HG03354 (cell line): ENCODE measurements at regions not wholly inside any gene's neighbourhood (a gene's known extent, or its start where the extent isn't known, plus 50 kb on each side); places are given as distances from the start of the nearest gene placed in this dataset.

Experiments
- ATAC-seq: cut with Tn5 transposase; IDR thresholded peaks from one replicate; pipeline ENCODE4 v1.9.1; 2021; ENCODE audit warnings: mild to moderate bottlenecking; ENCODE audit not compliant: unreplicated experiment, poor library complexity, severe bottlenecking

GRCh38 chr13:53200075-53200474, 171.5 kb downstream of the OLFM4 start:
- no peak for ATAC-seq

- peak; percentile 43 for ATAC-seq
Measured at GRCh38 chr13:53200498-53201453, 172.2 kb downstream of the OLFM4 start.

- no peak for ATAC-seq
Measured at GRCh38 chr13:53201454-53202225, 173.0 kb downstream of the OLFM4 start.

GRCh38 chr13:53204598-53204997, 176.0 kb downstream of the OLFM4 start:
- no peak for ATAC-seq

GRCh38 chr13:53206455-53206854, 177.8 kb downstream of the OLFM4 start:
- no peak for ATAC-seq

- no peak for ATAC-seq
Measured at GRCh38 chr13:53207556-53207955, 178.9 kb downstream of the OLFM4 start.

- ATAC-seq = no peak
Measured at GRCh38 chr13:53214433-53214832, 185.8 kb downstream of the OLFM4 start.

GRCh38 chr13:53215563-53215962, 186.9 kb downstream of the OLFM4 start:
- ATAC-seq = no peak

- ATAC-seq = no peak
Measured at GRCh38 chr13:53216773-53217172, 188.2 kb downstream of the OLFM4 start.

- ATAC-seq = no peak
Measured at GRCh38 chr13:53217194-53217593, 188.6 kb downstream of the OLFM4 start.

- no peak for ATAC-seq
Measured at GRCh38 chr13:53220038-53220437, 191.4 kb downstream of the OLFM4 start.

GRCh38 chr13:53237696-53238095, 209.1 kb downstream of the OLFM4 start:
- no peak for ATAC-seq

- no peak for ATAC-seq
Measured at GRCh38 chr13:53238261-53238660, 209.6 kb downstream of the OLFM4 start.

GRCh38 chr13:53240401-53241025, 211.9 kb downstream of the OLFM4 start:
- ATAC-seq = no peak

- no peak for ATAC-seq
Measured at GRCh38 chr13:53241891-53242348, 213.3 kb downstream of the OLFM4 start.

GRCh38 chr13:53249236-53249635, 220.6 kb downstream of the OLFM4 start:
- no peak for ATAC-seq

GRCh38 chr13:53250272-53250875, 221.8 kb downstream of the OLFM4 start:
- ATAC-seq = peak; percentile 90

GRCh38 chr13:53250977-53251376, 222.4 kb downstream of the OLFM4 start:
- ATAC-seq = no peak

- ATAC-seq = no peak
Measured at GRCh38 chr13:53254500-53254899, 225.9 kb downstream of the OLFM4 start.

- ATAC-seq = no peak
Measured at GRCh38 chr13:53255795-53256194, 227.2 kb downstream of the OLFM4 start.
